ENCODE measurements at regions not wholly inside any gene's neighbourhood (a gene's known extent, or its start where the extent isn't known, plus 50 kb on each side); places are given as distances from the start of the nearest gene placed in this dataset.

- Histone ChIP-seq H3K4me1 (ENCODE audit: control insufficient read depth, extremely low read depth, insufficient read depth, low read length) (no peaks in the 10 kb centered on the region), H3K4me3 (replicated peaks in 1 of 3; ENCODE audit: insufficient read depth in 1 of 3, low read depth in 1 of 3, low read length in 3 of 3) (no peak overlapping the region), H3K4me2 (ENCODE audit: insufficient read depth, low read length) (no peak overlapping the region), H3K9ac (replicated peaks; ENCODE audit: extremely low read depth, insufficient read depth, low read length) (no peak overlapping the region), H3K27me3 (ENCODE audit: control insufficient read depth in 2 of 2, insufficient read depth in 2 of 2, low read length in 2 of 2) (no peaks in the 10 kb centered on the region), H3K36me3 (ENCODE audit: control insufficient read depth in 2 of 2, extremely low read depth in 1 of 2, insufficient read depth in 2 of 2, low read length in 2 of 2) (no peaks in the 10 kb centered on the region), H3K79me2 (ENCODE audit: control insufficient read depth, insufficient read depth, low read length) (no peaks in the 10 kb centered on the region), H3K27ac (ENCODE audit: insufficient read depth, low read depth, low read length) (no peak overlapping the region), H3K9me1 (replicated peaks; ENCODE audit: control insufficient read depth, extremely low read depth, insufficient read depth, low read length) (no peaks in the 10 kb centered on the region), H3K9me3 (replicated peaks; ENCODE audit: control insufficient read depth, insufficient read depth, low read length) (no peaks in the 10 kb centered on the region), H2AFZ (ENCODE audit: low read depth, low read length) (no peak overlapping the region), H4K20me1 (replicated peaks; ENCODE audit: control insufficient read depth, extremely low read depth, insufficient read depth, low read length) (no peaks in the 10 kb centered on the region)
- ChIA-PET CTCF (no interaction called here), POLR2A (no interaction called here)
- FAIRE-seq (no peak), DNase-seq (ENCODE audit: low read depth, low spot score) (no peak)
- dilution Hi-C loops (cut with MboI; ENCODE audit: extremely low pct_ligation_motif_present, low sequenced_read_pairs): no loop called here
- TF ChIP-seq POLR2A (IDR thresholded peaks at IDR 0.05; ENCODE audit: low read depth, low read length) (no peak), MYC (IDR thresholded peaks at IDR 0.05; ENCODE audit: low read depth, low read length) (no peak), JUN (IDR thresholded peaks at IDR 0.05; ENCODE audit: borderline replicate concordance, insufficient read depth, insufficient read length, low read depth) (no peak), POLR2AphosphoS5 (IDR thresholded peaks at IDR 0.05; ENCODE audit: insufficient read depth, low read depth, low read length) (no peak), GATA2 (IDR thresholded peaks at IDR 0.05; ENCODE audit: insufficient read depth, insufficient read length, low read depth, low read length) (no peak), EZH2 (IDR thresholded peaks at IDR 0.05; ENCODE audit: borderline replicate concordance, low read depth, low read length, severe bottlenecking) (no peak), CTCF (IDR thresholded peaks at IDR 0.05; ENCODE audit: extremely low read depth in 1 of 2, insufficient read depth in 1 of 2, low read depth in 1 of 2, low read length in 2 of 2) (no peak), MAX (IDR thresholded peaks at IDR 0.05; ENCODE audit: insufficient read depth, insufficient read length) (no peak), FOS (IDR thresholded peaks at IDR 0.05; ENCODE audit: borderline replicate concordance, insufficient read depth, low read length) (no peak)
- no TSS peak for BruUV-seq (replicated peaks)
- intact Hi-C loops (cut with micrococcal nuclease): no loop called here
Measured at GRCh38 chr21:25326181-25326580, 281.1 kb downstream of the MRPL39 start.

All from endothelial cell of umbilical vein (primary cell).